ENCODE measurements at regions not wholly inside any gene's neighbourhood (a gene's known extent, or its start where the extent isn't known, plus 50 kb on each side); places are given as distances from the start of the nearest gene placed in this dataset.

- no peak overlapping the region for H3K27ac Mint-ChIP-seq (ENCODE audit: unreplicated experiment)
- peak; percentile 54 for TF ChIP-seq CTCF (IDR thresholded peaks at IDR 0.05; ENCODE audit: partially characterized antibody, unreplicated experiment)
- peaks cover 3% of the 10 kb centered on the region for H3K9me3 Mint-ChIP-seq (ENCODE audit: unreplicated experiment)
- H3K4me3 Mint-ChIP-seq (ENCODE audit: unreplicated experiment) = no peak overlapping the region
- peaks cover 10% of the 10 kb centered on the region for H3K4me1 Mint-ChIP-seq (ENCODE audit: low read depth, unreplicated experiment)
- peak; percentile 34 for DNase-seq
- peaks cover 12% of the 10 kb centered on the region for H3K27me3 Mint-ChIP-seq (ENCODE audit: unreplicated experiment)
- no peaks in the 10 kb centered on the region for H3K36me3 Mint-ChIP-seq (ENCODE audit: unreplicated experiment)
Measured at GRCh38 chr10:21171197-21171935, 274.3 kb upstream of the NEBL start.

DNA sequence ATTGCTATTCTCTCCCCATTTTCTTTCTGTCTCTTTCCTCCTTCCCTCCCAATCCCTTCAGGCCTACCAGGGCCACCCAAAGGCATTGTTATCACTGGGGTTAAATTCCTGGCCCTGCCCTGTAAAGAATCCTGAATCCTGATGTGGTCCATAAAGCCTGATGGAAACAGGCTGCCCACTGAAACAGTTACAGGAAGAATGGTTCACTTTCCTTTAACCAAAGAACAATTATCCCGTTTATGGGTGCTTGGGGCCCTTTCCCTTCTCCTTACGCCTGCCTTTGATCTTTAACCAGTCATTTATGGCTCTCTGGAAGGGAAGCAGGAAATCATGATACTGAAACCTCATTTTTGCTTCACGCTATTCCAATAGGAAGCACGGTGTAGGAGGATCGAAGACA lies 273.1 kb upstream of the NEBL start:
- peaks cover 3% of the 10 kb centered on the region for H3K9me3 Mint-ChIP-seq (ENCODE audit: unreplicated experiment)
- no peak for TF ChIP-seq CTCF (IDR thresholded peaks at IDR 0.05; ENCODE audit: partially characterized antibody, unreplicated experiment)
- DNase-seq = no peak
- H3K27ac Mint-ChIP-seq (ENCODE audit: unreplicated experiment) = no peak overlapping the region
- peaks cover 10% of the 10 kb centered on the region for H3K4me1 Mint-ChIP-seq (ENCODE audit: low read depth, unreplicated experiment)
- H3K4me3 Mint-ChIP-seq (ENCODE audit: unreplicated experiment) = no peak overlapping the region
- no peaks in the 10 kb centered on the region for H3K36me3 Mint-ChIP-seq (ENCODE audit: unreplicated experiment)
- H3K27me3 Mint-ChIP-seq (ENCODE audit: unreplicated experiment) = peaks cover 9% of the 10 kb centered on the region

DNA sequence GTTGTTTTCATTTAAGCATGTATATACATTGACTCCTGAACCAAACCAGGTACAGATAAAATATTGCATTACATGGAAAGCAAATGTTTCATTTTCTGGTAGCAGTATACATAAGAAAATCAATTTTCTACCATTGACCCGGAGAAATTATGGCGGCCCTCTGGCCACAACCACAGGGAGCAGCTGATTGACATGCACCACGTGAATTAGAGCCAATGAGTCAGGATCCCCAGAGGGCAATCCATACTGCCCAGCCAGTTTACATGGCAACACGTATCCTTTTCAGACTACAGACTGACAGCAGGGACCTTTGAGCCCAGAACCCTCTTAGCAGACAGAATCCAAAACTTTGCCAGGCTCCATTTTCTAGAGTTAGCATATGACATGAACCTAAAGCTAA lies 272.2 kb upstream of the NEBL start:
- Mint-ChIP-seq H3K27me3 (ENCODE audit: unreplicated experiment) (peaks cover 2% of the 10 kb centered on the region), H3K4me1 (ENCODE audit: low read depth, unreplicated experiment) (peaks cover 7% of the 10 kb centered on the region), H3K27ac (ENCODE audit: unreplicated experiment) (peak overlapping the region; percentile 59), H3K9me3 (ENCODE audit: unreplicated experiment) (peaks cover 2% of the 10 kb centered on the region), H3K36me3 (ENCODE audit: unreplicated experiment) (no peaks in the 10 kb centered on the region), H3K4me3 (ENCODE audit: unreplicated experiment) (no peak overlapping the region)
- peak; percentile 57 for DNase-seq
- TF ChIP-seq CTCF (IDR thresholded peaks at IDR 0.05; ENCODE audit: partially characterized antibody, unreplicated experiment) = no peak

GRCh38 chr10:21167288-21168010 lies 270.3 kb upstream of the NEBL start:
- Mint-ChIP-seq H3K27me3 (ENCODE audit: unreplicated experiment) (peaks cover 2% of the 10 kb centered on the region), H3K36me3 (ENCODE audit: unreplicated experiment) (no peaks in the 10 kb centered on the region), H3K4me1 (ENCODE audit: low read depth, unreplicated experiment) (peaks cover 11% of the 10 kb centered on the region), H3K27ac (ENCODE audit: unreplicated experiment) (no peak overlapping the region), H3K4me3 (ENCODE audit: unreplicated experiment) (no peak overlapping the region), H3K9me3 (ENCODE audit: unreplicated experiment) (peaks cover 3% of the 10 kb centered on the region)
- DNase-seq = no peak
- no peak for TF ChIP-seq CTCF (IDR thresholded peaks at IDR 0.05; ENCODE audit: partially characterized antibody, unreplicated experiment)
